Smooth muscle cell of the brain vasculature (primary cell): ENCODE measurements at regions not wholly inside any gene's neighbourhood (a gene's known extent, or its start where the extent isn't known, plus 50 kb on each side); places are given as distances from the start of the nearest gene placed in this dataset.

ENCODE experiments used
- DNase-seq: peaks from one replicate; pipeline ENCODE4 v3.0.0-alpha.2; 2012; ENCODE audit warnings: low read depth, low spot score

DNA sequence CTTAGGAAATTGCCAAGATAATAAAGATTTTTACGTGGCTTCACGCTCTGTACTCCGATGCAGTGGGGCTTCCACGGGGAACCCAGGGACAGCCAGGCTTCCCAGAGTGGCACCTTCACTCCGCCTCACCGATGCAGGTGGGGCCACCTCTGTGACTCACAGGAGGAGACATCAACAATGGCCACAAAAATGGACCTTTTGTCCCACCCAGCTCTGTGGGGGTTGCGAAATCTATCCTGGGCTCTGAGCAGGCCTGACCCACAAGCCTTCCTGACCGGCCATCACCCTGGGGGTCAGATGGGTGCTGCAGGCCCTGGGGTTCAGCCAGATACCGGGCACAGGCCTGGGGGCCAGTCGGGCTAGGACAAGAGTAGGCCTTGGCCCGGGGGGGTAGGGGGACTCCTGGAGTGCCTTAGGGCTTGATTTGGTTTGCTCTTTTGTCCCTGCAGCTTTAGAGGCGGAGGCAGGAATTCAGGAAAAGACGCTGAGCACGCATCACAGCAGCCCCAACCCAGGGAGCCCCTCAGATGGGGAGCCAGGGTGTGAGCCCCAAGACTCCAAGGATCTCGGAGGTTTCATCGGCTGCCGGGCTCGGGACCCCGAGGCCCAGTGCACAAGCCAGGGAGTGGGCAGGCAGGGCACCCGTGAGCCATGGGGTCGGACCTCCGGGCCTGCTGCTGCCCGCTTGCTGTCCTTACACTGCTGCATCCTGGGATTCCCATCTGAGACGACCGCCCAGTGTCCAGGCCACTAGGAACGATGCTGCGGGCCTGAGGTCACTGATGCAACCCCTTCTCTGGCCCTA, 136.5 kb upstream of the NKX1-1 start:
- no peak for DNase-seq

DNA sequence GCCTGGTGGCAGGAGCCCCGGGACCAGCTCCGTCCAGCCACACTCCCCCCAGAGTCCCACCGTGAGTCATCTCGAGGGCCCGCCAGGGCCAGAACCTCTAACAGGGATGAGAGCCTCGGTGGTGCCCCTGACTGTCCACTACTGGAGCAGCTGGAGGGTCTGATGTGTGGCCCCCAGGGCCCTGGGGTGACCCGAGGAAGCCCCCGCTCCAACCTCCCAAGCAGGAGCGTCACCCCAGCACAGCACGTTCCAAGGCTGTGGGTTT, 135.9 kb upstream of the NKX1-1 start:
- no peak for DNase-seq

DNA sequence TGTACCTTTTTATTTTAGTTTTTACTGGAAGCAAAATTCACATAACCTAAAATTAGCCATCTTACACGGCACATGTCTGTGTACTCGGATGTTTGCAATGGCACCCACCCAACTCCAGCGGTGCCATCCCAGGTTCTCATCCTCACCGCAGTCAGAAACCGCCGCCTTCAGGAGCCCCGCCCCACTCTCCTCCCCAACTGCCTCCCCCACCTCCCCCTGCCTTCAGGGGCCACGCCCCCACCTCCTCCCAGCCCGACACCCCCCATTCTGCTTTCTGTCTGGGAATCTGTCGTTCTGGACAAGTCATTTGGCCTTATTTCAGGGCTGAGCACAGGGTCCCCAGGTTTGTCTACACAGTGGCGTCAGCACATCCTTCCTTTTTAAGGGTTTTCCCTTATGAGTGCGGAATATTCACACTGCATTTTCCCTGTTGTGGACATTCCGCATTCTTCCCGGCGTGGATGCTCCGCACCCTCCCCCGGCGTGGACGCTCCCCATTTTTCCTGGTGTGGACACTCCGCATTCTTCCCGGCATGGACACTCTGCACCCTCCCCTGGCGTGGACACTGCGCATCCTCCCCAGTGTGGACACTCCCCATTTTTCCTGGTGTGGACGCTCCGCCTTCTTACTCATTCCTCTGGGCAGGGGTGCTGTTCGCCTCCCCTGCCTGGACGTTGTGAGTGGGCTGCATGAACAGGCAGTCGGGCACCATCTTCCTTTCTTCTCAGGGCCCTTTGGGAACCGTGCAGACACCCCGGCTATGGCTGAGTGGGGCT, 135.4 kb upstream of the NKX1-1 start:
- DNase-seq: no peak

DNA sequence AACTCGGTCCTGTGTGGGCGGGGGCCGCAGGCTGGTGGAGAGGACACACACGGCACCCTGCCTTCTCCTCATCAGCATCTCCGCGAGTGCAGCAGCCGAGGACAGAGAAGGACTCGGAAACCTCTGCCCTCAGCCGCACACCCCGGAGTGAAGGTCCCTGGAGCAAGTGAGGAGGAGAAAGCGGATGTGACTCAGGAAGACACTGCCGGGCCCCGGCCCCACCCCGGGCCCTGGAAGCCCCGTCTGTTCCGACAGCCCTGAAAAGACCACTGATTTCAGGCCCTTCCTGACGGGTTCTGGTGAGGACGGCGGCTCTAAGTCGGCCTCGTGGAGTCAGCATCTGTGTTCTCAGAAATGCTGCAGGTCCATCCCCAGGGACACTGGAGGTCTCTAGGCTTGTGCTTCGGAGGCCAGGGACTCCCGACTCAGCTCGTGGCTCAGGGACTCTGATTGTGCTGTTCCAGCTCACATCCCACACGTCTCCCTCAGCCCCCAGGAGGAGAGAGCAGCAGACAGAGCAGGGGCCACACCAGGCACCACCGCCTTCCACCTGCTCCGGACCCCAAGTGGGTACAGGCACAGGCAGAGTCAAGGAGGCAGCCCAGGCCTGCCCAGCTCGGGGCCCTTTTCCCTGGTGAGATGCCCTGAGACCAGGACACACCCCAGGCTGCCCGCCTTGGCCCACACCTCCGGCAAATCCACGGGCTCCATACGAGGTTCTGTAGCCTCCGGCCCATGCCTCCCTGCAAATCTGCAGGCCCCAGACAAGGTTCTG, 134.5 kb upstream of the NKX1-1 start:
- no peak for DNase-seq

DNA sequence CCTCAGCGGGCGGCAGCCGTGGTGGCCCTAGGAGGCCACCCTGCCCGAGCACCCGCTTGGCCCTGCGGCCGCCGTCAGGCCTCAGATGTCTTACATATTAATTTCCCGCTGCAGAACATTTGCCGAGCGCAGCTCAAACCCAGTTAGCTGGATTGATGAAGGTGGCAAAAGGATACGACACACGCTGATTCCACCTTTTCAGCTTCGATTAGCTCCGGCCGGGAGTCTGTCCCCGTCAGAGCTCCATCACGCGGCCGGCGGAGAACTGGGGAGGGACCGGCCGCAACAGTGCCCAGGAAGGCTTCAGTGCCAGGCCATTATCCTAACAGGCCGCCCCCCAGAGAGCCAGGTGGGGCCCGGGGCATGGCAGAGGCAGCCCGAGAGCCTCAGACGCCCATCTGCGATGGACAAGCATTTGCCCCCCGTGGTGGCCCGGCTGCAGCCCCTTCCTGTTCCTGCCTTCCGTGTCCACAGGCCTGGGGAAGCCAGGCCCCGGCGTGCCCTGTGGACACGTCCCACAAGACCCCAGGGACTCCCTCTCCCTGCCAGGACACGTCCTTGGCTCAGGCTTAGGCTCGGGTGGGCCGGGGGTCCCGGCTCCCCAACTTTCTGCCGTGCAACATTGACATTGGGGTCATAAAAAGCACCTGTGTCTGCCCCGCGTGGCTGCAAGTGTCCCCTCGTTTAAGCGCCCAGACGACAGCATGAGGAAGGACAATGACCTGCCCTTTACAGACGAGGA, 133.8 kb upstream of the NKX1-1 start:
- no peak for DNase-seq

DNA sequence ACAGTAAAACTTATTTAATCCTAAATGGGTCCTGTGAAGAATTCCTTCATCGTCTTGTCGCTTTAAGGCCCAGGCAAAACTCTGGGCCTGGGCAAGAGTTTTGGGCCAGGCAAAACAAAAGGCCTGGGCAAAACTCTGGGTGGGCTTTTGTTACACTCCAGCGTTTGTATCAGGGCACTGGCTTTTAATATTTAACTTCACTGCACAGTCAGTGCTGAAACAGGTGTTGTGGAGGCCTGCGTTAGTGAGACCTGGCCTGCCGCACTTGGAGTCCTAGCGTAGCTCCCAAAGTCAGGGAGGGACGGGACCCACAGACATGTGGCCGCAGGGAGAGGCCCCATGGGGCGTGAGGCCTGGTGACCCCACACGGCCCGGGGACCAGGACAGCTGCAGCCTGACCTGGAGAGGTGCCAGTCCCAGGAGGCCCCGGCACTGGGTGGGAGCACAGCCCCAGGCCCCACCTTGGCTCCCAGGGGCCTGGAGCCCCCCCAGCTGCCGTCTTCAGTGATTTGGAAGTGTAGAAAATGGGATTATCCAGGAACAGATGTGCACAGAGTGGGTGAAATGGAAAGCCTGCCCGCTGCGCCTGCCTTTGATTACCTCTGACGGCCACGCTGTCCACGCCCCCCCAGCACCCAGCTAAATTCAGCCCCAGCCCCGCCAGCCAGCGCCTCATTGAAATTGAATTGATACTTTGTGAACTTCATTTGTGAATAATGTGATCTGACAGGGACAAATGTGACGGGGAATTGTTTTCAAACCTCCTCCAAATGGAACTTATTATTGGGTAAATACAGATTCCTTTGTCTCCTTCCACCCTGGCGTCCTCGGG, 132.9 kb upstream of the NKX1-1 start:
- no peak for DNase-seq

DNA sequence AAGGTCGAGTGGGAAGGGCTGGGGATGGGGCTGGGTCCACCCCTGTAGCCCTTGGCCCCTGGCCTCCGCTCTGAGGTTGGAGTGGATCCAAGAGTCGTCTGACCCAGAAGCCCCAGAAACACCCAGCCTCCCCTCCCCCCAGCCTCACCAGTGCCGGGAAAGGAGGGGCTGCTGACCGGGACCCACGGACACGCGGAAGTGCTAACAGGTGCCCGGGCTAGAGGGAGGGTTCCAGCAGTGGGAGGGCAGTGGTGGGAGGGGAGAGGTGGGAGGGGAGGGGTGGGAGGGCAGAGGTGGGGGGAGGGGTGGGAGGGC, 131.8 kb upstream of the NKX1-1 start:
- DNase-seq: no peak

DNA sequence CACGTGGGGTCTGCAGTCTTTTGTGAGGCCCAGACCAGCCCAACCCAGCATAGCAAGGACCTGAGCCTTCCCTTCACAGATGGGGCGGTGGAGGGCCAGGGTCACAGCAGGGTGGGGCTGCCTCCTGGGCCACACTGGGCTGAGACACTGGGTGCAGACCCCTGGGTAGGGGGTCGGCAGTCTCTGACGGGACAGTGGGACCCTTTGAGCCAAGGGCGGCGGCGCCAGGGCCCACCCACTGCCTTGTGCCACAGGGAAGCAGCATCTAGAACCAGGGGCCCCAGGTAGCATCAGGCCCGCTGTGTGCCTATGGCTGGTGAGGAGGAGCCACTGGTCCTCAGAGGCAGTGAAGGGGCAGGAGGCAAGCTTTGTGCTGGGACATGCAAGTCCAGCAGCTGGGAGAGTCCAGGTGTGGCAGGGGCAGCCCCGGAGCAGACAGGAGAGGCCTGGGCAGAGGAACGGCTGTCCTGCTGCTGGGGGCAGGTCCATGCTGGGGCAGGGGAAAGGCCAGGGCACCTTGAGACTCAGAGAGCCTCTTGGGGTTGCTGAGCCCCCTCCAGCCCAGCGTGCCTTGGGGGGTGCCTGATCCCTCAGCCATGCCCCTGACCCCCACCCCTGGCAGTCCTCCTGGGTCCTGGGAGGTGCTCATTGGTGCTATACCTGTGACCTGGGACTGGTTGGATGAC, 131.3 kb upstream of the NKX1-1 start:
- DNase-seq: no peak

DNA sequence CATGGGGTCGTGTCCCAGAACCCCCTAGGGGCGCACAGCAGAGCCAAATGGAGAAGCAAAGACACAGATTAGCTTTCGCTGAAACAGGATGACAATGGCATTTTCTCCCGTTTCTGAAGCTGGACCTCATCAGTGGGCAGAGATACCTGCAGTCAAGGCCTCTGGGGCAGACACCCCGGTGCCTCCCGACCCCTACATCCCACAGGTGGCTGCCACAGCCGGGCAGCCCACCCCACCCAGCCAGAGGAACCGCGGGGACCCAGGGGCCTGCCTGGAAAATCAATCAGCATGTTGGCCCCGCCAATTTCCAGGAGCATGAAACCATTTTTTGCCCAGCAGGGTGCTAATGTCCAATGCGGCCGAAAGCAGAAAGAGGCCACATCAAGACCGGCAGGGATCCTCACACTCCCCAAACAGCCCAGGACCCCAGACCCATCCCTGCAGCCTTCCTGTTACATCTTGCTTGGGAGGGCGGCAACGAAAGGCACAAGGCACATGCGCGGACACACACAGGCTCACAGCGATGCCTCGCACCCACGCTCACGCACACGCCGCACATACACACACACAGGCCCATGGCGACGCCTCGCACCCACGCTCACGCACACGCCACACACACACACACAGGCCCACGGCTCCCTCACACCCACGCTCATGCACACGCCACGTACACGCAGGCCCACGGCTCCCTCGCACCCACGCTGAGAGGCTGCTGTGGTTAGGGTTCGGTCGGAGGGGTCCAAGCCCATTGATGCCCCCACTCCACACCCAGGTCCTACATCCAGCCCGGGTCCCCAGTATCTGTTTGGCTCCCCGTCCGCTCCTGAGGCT, 130.6 kb upstream of the NKX1-1 start:
- no peak for DNase-seq

DNA sequence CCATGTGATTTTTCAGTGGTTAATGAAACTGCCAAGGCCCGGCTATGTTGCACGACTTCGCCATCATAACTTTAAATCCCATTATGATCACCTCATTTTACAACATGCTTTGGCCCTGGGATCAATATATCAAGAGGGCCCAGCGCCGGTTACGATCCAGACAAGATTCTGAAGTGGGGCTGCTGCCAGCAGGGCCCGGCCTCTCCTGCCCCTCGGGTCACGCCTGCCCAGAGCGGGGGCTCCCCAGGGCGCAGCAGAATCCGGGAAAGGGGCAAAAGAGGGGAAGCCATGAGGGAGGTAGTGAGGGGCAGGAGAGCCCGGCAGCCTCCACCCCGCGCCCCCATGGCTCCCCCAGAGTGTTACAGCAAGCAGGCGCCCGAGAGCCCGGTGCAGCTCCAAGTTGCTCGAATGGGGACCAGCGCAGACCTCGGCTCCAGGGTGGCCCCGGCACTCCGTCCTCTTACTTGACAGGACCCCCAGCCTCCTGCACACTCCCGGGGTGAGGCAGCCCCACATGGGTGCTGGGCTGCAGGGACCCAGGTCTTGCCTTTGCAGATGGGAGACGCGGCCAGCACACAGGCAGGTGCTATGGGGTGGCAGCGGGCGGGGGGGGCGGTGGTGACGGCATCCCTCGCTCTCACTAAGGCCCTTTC, 129.8 kb upstream of the NKX1-1 start:
- DNase-seq: no peak

DNA sequence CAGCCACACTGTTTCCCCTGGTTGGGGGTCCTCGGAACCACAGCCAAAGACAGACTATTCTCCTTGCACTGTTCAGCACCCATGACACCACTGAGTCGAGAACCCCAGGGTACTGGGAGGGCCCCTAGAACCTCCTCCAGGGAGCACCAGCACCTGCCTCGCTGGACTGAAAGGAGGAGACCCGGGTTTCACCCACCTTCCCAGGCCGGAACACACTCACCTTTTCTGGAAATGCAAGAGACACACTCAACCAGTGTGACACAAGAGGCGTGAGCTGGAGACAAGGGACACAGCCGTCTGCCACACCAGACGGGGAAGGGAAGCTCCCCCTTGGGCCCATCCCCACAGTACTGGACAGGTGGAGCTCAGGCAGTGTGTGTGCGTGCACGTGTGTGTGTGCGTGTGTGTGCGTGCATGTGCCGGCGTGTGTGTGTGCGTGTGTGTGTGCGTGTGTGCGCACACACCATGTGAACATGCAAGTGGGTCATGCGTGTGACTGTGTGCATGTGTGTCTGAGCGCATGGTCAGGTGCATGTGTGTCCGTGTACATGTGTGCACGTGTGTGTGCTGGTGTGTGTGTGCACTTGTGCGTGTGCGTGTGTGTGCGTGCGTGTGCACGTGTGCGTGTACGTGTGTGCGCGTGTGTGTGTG, 128.8 kb upstream of the NKX1-1 start:
- no peak for DNase-seq

DNA sequence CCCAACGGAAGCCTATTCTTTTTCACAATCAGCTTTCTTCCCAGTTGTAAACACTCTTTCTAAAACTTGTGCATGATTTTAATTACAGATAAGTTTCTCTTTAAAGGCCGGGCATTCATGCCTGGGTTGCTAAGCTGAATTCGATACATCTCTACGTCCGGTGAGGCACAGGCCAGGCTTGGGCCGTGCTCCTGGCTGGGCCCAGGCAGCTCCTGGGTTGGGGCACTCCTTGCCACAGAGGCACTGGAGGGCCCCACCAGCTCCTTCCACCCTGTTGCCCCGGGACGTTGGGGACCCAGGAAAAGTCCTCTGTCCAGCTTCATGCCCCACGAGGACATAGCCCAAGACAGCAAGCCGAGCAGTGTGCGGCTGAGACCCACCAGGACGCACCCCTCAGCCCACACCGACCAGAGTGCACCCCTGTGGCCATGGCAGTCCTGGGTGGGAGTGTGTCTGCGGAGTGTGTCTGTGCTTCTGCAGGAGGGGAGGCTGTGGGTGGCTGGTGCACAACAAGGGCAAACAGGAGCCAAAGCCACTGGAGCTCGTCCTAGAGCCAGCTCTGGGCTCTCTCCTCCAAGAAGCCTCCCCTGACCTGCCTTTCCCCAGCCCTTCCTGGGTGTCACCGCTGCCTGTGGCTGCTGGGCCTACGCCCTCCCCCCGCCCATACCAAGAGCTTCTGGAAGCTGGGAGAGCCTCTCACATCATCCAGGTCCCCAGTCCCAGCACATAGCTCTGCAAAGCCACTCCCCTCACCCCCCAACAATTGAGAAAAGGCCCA, 128.0 kb upstream of the NKX1-1 start:
- DNase-seq: no peak

DNA sequence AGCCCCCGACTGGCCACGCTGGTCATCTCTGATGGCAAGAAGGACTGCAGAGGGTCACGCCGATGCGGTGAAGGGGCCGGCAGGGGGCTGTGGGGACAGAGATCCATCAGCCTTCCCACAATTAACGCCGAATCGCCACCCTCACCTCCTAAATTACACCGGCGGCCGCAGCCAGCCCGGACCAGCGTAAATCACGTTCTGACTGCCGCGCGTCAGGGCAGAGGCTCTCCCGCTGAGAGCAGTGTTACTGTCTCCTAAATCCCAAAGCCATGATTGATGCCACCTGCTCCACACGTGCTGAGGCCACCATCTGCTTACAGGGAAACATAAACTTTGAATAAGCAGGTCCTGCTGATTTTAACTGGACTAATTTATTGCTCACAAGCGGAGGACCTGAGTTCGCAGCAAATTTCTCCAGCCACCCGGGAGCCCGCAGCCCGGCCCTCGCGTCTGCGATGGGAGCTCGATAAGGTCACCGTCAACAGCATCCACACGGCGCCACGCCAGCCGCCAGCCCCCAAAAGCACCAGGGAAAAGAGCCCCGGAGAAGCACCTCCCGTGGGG, 127.3 kb upstream of the NKX1-1 start:
- no peak for DNase-seq

DNA sequence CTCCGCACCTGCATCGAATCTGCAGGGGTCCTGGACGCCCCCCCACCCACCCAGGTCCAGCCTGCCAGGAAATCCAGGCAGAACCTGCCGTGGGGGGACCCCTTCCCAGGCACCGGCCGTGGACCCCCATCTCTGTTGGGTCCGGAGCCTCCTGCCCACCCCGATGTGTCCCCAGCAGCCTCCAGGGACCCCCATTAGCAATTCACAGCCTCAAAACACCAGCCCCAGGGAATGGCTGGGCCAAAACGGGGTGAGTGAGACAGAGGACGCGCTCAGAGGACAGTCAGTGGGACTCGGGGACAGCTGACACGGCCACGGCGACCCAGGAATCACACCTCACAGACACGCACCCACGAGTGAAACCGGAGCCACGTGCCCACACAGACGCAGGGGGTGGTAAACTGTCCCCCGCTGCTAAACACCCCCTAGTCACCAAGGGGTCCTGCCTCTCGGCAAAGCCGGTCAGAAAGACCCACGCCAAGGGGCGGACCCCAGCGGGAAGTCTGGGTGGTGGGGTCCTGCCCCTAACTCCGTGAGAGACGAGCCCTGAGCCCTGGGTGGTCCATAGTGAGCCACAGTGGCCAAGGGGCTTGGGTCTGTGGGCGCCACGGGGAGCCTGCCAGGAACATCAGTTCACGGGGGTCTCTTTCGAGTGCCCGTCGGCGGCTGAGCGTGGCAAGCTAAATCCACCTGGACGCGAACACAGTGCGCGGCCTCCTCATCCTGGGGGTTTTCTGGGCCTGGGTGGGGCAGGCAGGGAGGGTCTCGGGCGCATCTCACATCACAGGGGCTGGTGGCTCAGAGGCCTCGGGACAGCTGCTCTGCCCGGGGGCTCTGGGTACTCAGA, 126.5 kb upstream of the NKX1-1 start:
- no peak for DNase-seq

DNA sequence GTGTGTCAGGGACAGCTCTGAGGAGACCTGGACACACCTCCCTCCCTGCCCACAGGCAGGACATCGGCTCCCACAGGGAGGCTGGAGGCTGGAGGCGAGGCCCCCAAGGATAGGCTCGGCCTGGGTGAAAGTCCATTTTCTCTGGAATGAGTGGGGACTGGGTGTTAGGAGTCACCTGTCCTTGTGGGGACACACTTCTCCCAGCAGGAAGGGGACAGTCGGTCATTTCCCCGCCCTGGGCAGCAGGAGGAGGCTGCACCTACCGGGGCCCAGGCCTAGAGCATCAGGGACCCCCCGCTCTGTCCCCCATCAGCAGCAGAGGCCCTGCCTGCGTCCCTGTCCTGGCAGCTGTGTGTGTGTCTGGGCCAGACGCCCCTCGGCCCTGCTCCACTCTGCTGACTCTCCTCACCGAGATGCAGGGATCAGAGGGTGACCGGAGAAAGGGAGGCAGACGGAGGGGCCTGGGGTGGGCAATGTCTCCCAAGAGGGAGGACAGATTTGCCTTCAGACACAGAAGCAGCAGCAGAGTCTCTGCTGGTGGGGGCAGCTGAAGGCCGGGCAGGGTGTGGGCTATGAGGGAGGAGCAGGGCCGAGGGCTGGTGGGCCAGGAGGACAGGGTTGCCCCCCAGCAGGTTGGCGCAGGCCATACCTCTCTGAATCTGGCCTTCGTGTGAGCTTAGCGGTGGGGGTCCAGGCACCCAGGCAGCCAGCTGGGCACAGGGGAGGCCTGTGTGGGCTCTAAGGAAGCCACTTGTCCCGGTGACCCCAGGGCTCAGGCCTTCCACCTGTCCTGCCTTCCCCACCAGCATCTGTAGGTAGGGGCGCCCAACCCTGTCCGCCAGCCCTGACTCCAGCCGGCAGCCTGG, 125.7 kb upstream of the NKX1-1 start:
- DNase-seq: no peak

DNA sequence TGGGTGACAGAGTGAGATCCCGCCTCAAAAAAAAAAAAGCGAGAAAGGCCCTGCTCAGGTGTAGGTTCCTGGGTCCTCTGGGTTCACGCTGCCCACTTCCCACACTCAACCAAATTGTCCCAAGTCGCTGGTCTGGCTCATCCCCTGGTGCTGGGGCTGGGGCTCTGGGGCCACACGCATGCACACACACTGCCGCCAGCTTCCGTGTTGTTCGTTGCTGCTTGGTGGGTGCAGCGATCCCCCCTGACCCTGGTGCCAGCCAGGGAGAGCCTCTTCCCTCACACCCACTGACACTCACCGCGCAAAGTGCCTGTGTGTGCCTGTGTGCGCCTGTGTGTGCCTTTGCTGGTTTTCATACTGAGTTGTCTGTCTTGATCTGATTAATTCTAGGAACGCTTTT, 124.1 kb upstream of the NKX1-1 start:
- no peak for DNase-seq
